Sigmoid colon (tissue), 4 donors: ENCODE measurements at regions not wholly inside any gene's neighbourhood (a gene's known extent, or its start where the extent isn't known, plus 50 kb on each side); places are given as distances from the start of the nearest gene placed in this dataset.

ENCODE experiments used
- EP300 ChIP-seq, 4 donors: sonication (generic); formaldehyde crosslinking; IDR thresholded peaks; one replicate each; pipeline ENCODE4 v1.6.1; 2017; ENCODE audit warnings: antibody characterized with exemption in 4 of 4
- TF ChIP-seq, protein P1 (sequence below), 4 experiments: fragments of 450-650 bp in 3 of 4; fragments of 200-600 bp in 1 of 4; IDR thresholded peaks; one replicate each; pipeline ENCODE4 v1.5.1; 2016 to 2019; ENCODE audit warnings: antibody characterized with exemption in 4 of 4, mild to moderate bottlenecking in 3 of 4, moderate library complexity in 2 of 4

DNA sequence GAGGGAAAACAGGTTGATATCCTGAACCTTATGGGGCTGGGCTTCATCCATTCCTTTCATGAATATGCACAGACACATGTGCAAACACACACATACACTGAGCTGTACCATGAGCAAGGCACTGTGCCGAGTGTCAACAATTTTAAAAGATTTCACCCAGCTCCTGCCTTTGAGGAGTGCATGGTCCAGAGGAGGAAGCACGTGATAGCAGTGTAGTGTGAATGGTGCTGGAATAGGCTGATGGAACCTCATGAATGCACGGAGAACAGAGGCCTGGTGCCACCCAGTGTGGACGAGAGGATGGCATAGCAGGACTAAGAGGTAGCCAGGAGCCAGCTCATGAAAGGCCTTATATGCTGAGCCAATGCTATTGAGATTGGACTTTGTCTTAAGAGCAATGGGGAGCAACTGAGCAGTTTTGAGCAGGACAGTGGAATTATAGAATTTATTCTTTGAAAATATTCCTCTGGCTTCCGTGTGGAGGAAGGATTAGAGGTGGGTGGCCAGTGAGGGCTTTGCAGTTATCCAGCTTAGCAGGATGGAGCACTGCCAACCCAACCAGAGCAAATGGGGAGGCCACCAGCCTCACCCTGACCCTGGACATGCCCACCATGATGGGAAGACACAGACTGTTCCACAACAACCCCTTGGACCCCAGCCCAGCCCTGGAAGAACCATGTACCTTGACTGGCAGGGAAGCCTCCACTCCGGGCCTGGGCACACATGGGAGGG lies 84.4 kb downstream of the UNC5CL start:
- no peak for TF ChIP-seq EP300 (IDR thresholded peaks at IDR 0.05)
- TF ChIP-seq, protein P1, sequence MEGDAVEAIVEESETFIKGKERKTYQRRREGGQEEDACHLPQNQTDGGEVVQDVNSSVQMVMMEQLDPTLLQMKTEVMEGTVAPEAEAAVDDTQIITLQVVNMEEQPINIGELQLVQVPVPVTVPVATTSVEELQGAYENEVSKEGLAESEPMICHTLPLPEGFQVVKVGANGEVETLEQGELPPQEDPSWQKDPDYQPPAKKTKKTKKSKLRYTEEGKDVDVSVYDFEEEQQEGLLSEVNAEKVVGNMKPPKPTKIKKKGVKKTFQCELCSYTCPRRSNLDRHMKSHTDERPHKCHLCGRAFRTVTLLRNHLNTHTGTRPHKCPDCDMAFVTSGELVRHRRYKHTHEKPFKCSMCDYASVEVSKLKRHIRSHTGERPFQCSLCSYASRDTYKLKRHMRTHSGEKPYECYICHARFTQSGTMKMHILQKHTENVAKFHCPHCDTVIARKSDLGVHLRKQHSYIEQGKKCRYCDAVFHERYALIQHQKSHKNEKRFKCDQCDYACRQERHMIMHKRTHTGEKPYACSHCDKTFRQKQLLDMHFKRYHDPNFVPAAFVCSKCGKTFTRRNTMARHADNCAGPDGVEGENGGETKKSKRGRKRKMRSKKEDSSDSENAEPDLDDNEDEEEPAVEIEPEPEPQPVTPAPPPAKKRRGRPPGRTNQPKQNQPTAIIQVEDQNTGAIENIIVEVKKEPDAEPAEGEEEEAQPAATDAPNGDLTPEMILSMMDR (IDR thresholded peaks at IDR 0.05) = no peak
